ACHN (cell line): ENCODE measurements at regions not wholly inside any gene's neighbourhood (a gene's known extent, or its start where the extent isn't known, plus 50 kb on each side); places are given as distances from the start of the nearest gene placed in this dataset.

Experiments used
- DNase-seq: peaks from one replicate; pipeline ENCODE4 v3.0.0-alpha.2; 2015
- in situ Hi-C: cut with HindIII; loops from 2 replicates; pipeline ENCODE4 v1.10.0; 2017; ENCODE audit warnings: low sequenced_read_pairs, low pct_ligation_motif_present, low pct_unique_long_range_greater_than_20kb

DNA sequence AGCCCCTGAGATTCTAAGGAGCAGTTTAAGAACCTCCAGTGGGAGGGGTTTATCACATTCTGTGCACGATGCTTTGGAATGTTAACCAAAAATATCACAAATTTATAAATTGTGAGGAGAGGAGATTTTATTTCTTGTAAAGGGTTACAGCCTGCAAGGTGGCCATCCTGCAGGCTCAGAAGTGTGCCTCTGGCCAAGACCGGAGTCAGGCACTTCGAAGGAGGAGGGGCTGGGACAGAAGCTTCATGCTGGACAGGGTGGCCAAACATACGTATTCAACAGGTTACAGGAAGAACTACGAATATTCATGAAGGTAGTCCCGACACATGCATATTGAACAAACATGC lies 144.1 kb upstream of the NCK2 start:
- in situ Hi-C loops: no loop called here
- no peak for DNase-seq

DNA sequence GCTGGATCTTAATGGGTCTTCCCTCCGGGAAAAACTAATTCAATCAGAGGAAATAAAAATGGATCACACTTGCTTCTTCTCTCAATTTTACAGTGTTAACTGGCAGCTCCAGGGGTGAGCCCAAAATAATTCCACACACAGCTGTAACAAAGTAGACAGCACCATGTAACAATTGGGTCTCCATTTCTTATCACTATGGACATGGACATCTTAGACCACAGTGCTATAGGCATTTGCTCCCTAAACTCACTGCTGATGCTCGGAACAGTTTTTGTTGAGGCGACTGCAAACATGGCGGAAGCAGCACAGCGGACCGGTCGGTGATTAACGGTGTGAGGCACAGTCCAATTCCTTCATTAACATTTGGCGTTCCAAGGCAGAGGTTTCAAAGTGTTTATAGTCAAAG lies 144.7 kb upstream of the NCK2 start:
- DNase-seq: no peak
- in situ Hi-C loops: no loop called here

DNA sequence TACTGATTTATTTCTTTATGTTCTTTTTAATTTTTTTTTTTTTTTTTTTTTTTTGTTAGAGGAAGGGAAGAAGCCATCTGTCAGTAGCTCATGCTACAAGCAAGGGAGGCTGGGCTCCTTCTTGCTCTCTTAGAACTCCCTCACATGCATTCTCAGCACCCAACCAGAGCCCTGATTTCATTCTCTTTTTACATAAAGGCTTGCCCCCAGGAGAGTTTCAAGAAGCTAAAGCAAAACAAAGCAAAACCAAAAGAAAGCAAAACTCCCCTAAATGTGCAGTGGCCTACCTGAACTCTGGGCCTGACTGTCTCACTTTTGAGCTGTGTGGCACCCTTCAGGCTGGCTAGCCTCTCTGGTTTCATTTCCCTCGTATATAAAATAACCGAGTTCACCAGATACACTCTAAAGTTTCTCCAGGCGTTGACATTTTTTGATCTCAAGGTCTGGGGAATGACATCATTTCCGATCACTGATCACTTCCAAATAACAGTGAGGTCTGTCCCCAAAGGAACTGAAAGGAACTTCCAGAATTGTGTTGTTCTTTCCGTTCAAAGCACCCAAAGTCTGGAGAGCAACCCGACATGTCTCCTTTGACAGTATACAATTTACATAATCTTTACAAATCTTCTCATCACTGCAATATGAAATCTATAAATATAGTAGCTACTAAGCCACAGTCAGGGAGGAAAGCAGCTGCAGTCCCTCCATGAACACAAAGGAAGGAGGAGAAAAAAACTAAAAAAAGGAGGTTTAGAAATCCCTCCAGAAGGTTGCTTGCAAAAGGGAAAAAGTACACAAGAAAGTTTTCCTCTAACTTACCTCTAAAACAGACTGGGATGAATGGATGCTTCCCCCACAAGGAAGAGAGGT lies 145.6 kb upstream of the NCK2 start:
- in situ Hi-C loops: no loop called here
- DNase-seq: no peak

GRCh38 chr2:105597806-105598803 lies 146.6 kb upstream of the NCK2 start:
- no peak for DNase-seq
- in situ Hi-C loops: no loop called here

- in situ Hi-C loops: no loop called here
- no peak for DNase-seq
Measured at GRCh38 chr2:105597011-105597805, 147.5 kb upstream of the NCK2 start.

- DNase-seq: no peak
- in situ Hi-C loops: no loop called here
Measured at GRCh38 chr2:105596411-105596921, 148.2 kb upstream of the NCK2 start.

DNA sequence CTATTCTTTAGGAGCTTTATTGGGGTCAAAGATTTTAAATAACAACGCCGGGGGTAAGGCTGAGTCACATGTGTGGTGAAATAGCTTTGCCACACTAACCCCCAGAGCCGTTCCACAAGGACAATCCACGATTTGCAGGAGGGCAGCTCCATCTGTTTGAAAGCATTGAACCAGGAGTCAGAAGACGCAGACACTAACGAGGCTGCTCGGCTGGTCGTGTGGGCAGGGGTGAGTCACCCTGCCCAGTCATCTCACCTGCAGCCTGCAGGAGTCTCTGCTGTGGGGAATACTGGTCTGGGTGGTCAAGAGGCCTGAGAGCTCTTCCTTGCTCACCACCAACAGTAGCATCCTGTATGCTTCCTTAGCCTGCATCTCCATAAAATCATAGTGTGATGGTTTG lies 149.2 kb upstream of the NCK2 start:
- peak; percentile 62 for DNase-seq
- in situ Hi-C loops: no loop called here

DNA sequence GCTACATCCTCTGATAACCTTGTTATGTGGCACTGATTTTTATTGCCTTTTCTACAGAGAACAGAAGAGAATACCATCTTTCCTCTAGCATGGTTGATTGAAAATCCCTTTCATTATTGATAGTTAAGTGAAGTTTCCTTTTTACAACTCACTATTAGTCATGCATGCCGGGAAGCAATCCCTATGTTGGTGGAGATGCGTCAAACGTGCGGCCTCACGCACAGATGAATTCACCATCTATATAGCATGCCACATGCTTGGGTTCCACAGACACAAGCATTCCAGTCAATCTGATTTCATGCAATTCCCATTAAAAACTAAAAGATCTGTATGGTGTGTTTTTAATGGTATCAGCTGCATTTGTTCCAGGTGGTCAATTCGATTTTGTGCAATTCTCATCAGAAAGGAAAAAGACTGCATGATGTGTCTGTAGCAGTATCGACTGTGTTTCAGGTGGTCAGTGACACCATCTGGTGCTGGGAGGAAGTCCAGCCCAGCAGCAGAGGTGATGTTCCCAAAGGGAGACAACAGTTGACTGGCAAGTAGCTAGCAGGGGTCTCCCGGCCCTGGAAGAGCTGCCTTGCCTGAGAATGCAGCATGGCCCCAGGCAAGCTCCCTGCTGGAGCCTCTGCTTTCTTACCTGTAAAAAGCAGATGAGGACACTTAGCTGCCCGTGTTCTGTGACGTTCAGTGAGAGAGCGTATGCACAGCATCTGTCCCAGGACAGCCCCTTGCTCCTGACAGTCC lies 151.3 kb upstream of the NCK2 start:
- in situ Hi-C loops: no loop called here
- DNase-seq: no peak

GRCh38 chr2:105592288-105592687 lies 152.4 kb upstream of the NCK2 start:
- in situ Hi-C loops: no loop called here
- DNase-seq: no peak

GRCh38 chr2:105590780-105591660 lies 153.7 kb upstream of the NCK2 start:
- no peak for DNase-seq
- in situ Hi-C loops: no loop called here

DNA sequence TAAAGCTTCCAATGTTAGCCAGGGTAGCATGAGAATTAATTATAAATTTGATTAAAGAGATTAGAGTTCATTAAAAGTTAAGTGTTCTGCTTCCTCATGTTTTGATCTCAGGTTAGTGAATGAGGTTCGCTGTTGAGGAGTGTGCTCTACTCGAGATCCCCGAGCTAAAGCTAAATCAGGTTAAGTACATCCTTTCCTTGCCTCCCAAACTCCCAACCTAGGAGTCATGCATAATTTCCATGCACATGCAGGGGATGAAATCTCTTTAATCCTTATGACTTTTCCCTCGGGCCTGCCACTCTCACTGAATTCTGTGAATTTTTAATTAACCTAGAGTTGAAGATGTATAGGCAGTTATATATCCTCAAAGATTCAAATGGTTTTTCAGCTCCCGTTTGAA lies 156.1 kb upstream of the NCK2 start:
- in situ Hi-C loops: no loop called here

GRCh38 chr2:105587637-105588036 lies 157.1 kb upstream of the NCK2 start:
- no peak for DNase-seq
- in situ Hi-C loops: no loop called here

More for the DNA sequence above, 156.1 kb upstream of the NCK2 start:
- no peak for DNase-seq

- no peak for DNase-seq
- in situ Hi-C loops: no loop called here
Measured at GRCh38 chr2:105584435-105585010, 160.2 kb upstream of the NCK2 start.

GRCh38 chr2:105582952-105583660 lies 161.6 kb upstream of the NCK2 start:
- in situ Hi-C loops: no loop called here
- DNase-seq: no peak

- in situ Hi-C loops: no loop called here
- no peak for DNase-seq
Measured at GRCh38 chr2:105581555-105581944, 163.2 kb upstream of the NCK2 start.

- in situ Hi-C loops: no loop called here
- no peak for DNase-seq
Measured at GRCh38 chr2:105580870-105581554, 163.7 kb upstream of the NCK2 start.
